Brain microvascular endothelial cell (primary cell): ENCODE measurements at regions not wholly inside any gene's neighbourhood (a gene's known extent, or its start where the extent isn't known, plus 50 kb on each side); places are given as distances from the start of the nearest gene placed in this dataset.
A peak's percentile ranks its signal among the peaks of the same experiment; 100 is the strongest.

ENCODE experiments used
- DNase-seq: peaks from one replicate; pipeline ENCODE4 v3.0.0-alpha.2; 2020
- H3K27ac ChIP-seq: fragments of 250-450 bp; sonication (Bioruptor Pico); 2 replicates; pipeline ENCODE4 v1.5.1; 2020; ENCODE audit warnings: mild to moderate bottlenecking, moderate library complexity
- H3K27me3 ChIP-seq: fragments of 250-450 bp; sonication (Bioruptor Pico); replicated peaks from 2 replicates; pipeline ENCODE4 v1.5.1; 2020; ENCODE audit warnings: mild to moderate bottlenecking
- H3K36me3 ChIP-seq: fragments of 250-450 bp; sonication (Bioruptor Pico); replicated peaks from 2 replicates; pipeline ENCODE4 v1.5.1; 2020; ENCODE audit warnings: mild to moderate bottlenecking
- H3K4me3 ChIP-seq: 2 replicates; pipeline ENCODE4 v1.5.1; 2011; ENCODE audit warnings: low read depth, mild to moderate bottlenecking, control low read depth, low read length, moderate library complexity
- in situ Hi-C: cut with HindIII; loops from 2 replicates; pipeline ENCODE4 v1.10.0; 2017; ENCODE audit warnings: low sequenced_read_pairs, low pct_ligation_motif_present
- TF ChIP-seq, protein P1 (sequence below): IDR thresholded peaks from 2 replicates; pipeline ENCODE4 v1.5.1; 2011; ENCODE audit warnings: low read depth, mild to moderate bottlenecking, moderate library complexity, low read length, control low read depth, inconsistent platforms; ENCODE audit errors: missing control alignments

- no peaks in the 10 kb centered on the region for H3K36me3 ChIP-seq
- DNase-seq: no peak
- TF ChIP-seq, protein P1, sequence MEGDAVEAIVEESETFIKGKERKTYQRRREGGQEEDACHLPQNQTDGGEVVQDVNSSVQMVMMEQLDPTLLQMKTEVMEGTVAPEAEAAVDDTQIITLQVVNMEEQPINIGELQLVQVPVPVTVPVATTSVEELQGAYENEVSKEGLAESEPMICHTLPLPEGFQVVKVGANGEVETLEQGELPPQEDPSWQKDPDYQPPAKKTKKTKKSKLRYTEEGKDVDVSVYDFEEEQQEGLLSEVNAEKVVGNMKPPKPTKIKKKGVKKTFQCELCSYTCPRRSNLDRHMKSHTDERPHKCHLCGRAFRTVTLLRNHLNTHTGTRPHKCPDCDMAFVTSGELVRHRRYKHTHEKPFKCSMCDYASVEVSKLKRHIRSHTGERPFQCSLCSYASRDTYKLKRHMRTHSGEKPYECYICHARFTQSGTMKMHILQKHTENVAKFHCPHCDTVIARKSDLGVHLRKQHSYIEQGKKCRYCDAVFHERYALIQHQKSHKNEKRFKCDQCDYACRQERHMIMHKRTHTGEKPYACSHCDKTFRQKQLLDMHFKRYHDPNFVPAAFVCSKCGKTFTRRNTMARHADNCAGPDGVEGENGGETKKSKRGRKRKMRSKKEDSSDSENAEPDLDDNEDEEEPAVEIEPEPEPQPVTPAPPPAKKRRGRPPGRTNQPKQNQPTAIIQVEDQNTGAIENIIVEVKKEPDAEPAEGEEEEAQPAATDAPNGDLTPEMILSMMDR: no peak
- no peak overlapping the region for H3K4me3 ChIP-seq
- in situ Hi-C loops: no loop called here
- no peak overlapping the region for H3K27ac ChIP-seq
- H3K27me3 ChIP-seq: no peaks in the 10 kb centered on the region
Measured at GRCh38 chr5:124883681-124884080, 137.2 kb upstream of the ZNF608 start.

GRCh38 chr5:124884114-124884513 is 137.7 kb upstream of the ZNF608 start:
- no peak for DNase-seq
- Histone ChIP-seq H3K4me3 (no peak overlapping the region), H3K36me3 (no peaks in the 10 kb centered on the region), H3K27me3 (no peaks in the 10 kb centered on the region), H3K27ac (no peak overlapping the region)
- in situ Hi-C loops: no loop called here
- TF ChIP-seq, protein P1: no peak

GRCh38 chr5:124885490-124885889 is 139.1 kb upstream of the ZNF608 start:
- Histone ChIP-seq H3K4me3 (no peak overlapping the region), H3K27me3 (no peaks in the 10 kb centered on the region), H3K27ac (no peak overlapping the region), H3K36me3 (no peaks in the 10 kb centered on the region)
- TF ChIP-seq, protein P1: no peak
- in situ Hi-C loops: no loop called here
- DNase-seq: no peak

DNA sequence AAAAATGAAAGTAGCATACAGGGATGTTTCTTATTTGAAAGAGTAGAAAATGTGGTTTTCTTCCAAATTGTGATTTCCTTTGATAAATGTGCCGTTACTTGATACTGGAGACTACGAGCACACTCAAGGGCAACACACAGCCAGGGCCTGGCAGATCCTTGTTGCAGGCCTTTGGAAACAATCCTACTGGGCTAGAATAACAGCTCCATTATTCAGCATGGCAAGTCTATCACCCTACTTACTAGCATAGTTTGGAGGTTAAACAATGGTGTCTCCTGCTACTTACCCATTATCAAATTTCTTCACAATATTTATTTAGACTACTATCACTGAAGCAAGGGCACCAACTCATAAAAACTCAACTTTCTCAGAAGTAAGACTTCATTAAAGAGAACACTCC is 140.8 kb upstream of the ZNF608 start:
- Histone ChIP-seq H3K27ac (no peak overlapping the region), H3K36me3 (no peaks in the 10 kb centered on the region), H3K27me3 (no peaks in the 10 kb centered on the region), H3K4me3 (no peak overlapping the region)
- no peak for DNase-seq
- TF ChIP-seq, protein P1: no peak
- in situ Hi-C loops: no loop called here

GRCh38 chr5:124888050-124888506 is 141.6 kb upstream of the ZNF608 start:
- H3K27me3 ChIP-seq: no peaks in the 10 kb centered on the region
- TF ChIP-seq, protein P1: peak; percentile 45
- DNase-seq: peak; percentile 5
- in situ Hi-C loops: no loop called here
- no peak overlapping the region for H3K27ac ChIP-seq
- H3K36me3 ChIP-seq: no peaks in the 10 kb centered on the region
- H3K4me3 ChIP-seq: no peak overlapping the region

DNA sequence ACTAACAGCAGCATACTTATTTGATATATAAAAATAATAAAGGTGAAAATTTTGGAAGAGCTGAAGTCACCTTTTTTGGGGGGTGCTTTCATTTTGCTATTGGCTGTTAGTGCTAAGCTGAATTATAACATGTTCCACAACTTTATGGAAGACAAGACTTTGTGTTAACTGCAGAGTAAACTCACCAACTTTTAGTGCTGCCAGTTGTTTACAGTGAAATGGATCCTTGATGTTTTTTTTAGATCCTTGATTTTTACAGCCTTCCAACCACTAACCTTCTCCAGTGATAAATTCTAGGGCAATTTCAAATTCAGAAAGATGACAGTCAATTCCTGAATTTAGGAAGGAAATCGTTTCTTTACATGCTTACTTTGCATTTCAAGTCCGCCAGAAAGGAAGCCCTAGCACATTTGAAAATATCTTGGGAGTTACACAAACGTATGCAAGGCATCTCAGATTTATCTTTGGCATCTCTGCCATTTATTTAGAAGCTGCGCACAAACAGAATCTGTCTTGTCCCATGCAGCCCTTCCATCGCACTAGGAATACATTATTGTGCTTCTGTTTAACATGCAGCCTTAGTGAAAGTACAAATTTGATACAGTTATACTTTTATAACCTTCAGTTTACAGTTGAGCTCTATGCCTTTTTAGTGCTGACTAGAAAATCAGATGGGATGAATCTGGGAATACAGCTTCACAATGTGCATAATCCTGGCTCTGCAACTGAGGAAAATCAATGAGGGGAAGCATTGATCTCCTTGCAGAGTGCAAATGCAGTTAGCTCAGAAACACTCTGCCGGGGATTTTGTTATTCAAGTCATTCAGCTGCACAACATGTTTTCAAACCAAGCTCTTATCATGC is 142.4 kb upstream of the ZNF608 start:
- H3K27ac ChIP-seq: no peak overlapping the region
- TF ChIP-seq, protein P1: no peak
- in situ Hi-C loops: no loop called here

More for the DNA sequence above, 142.4 kb upstream of the ZNF608 start:
- Histone ChIP-seq H3K4me3 (no peak overlapping the region), H3K36me3 (no peaks in the 10 kb centered on the region), H3K27me3 (no peaks in the 10 kb centered on the region)
- DNase-seq: no peak
